GM12892 (cell line): ENCODE measurements at regions not wholly inside any gene's neighbourhood (a gene's known extent, or its start where the extent isn't known, plus 50 kb on each side); places are given as distances from the start of the nearest gene placed in this dataset.

ENCODE experiments used
- POLR2A ChIP-seq: IDR thresholded peaks from 2 replicates; pipeline ENCODE4 v1.6.1; 2011; ENCODE audit warnings: low read depth, low read length, control low read depth
- POLR2AphosphoS5 ChIP-seq: IDR thresholded peaks from 2 replicates; pipeline ENCODE4 v1.6.1; 2011; ENCODE audit warnings: low read depth, low read length, control low read depth
- TAF1 ChIP-seq: IDR thresholded peaks from 2 replicates; pipeline ENCODE4 v1.6.1; 2011; ENCODE audit warnings: low read depth, mild to moderate bottlenecking, control low read depth, low read length, borderline replicate concordance

DNA sequence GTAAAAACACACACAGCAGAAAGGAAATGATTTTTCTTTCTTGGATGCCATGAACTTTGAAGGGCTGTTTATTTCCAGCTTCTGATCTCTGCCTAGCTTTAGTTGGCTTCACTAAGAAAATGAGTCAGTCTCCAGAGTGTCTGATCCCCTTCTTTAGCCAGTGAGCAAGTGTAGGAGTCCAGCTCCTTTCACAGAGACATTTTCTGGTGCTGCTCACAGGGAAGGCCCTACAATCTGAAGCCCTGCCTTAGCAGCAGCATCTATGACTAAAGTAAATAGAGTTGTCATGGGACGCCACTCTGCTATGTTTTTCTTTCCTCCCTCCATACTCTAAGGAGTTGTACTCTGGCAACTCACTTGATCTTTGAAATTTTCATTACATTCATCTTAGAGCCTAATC, 103.5 kb downstream of the RPAP3 start:
- TF ChIP-seq POLR2AphosphoS5 (no peak), POLR2A (no peak), TAF1 (no peak)
